SW 1271 (cell line): ENCODE measurements at regions not wholly inside any gene's neighbourhood (a gene's known extent, or its start where the extent isn't known, plus 50 kb on each side); places are given as distances from the start of the nearest gene placed in this dataset.

Source experiments
- DNase-seq, 2 experiments: peaks; one replicate each; lab custom pipeline; 2025; lab: John Stamatoyannopoulos, UW

GRCh38 chr10:90328459-90328858 is 529.4 kb downstream of the HTR7 start:
- DNase-seq: no peak

GRCh38 chr10:90328896-90329295 is 528.9 kb downstream of the HTR7 start:
- no peak for DNase-seq

GRCh38 chr10:90337316-90337715 is 520.5 kb downstream of the HTR7 start:
- DNase-seq: no peak

GRCh38 chr10:90342480-90342879 is 515.4 kb downstream of the HTR7 start:
- no peak for DNase-seq

GRCh38 chr10:90344226-90344625 is 513.6 kb downstream of the HTR7 start:
- no peak for DNase-seq

GRCh38 chr10:90347239-90347638 is 510.6 kb downstream of the HTR7 start:
- DNase-seq: no peak

- DNase-seq: no peak
Observed at GRCh38 chr10:90350122-90350521, 507.7 kb downstream of the HTR7 start.

- no peak for DNase-seq
Observed at GRCh38 chr10:90352288-90352687, 505.6 kb downstream of the HTR7 start.

GRCh38 chr10:90354914-90355313 is 502.9 kb downstream of the HTR7 start:
- DNase-seq: no peak

GRCh38 chr10:90363799-90364483 is 493.9 kb downstream of the HTR7 start:
- DNase-seq: no peak

GRCh38 chr10:90372451-90372850 is 485.4 kb downstream of the HTR7 start:
- no peak for DNase-seq

- DNase-seq: no peak
Observed at GRCh38 chr10:90373911-90374310, 483.9 kb downstream of the HTR7 start.

GRCh38 chr10:90378524-90379076 is 479.2 kb downstream of the HTR7 start:
- no peak for DNase-seq

- no peak for DNase-seq
Observed at GRCh38 chr10:90381468-90381867, 476.4 kb downstream of the HTR7 start.

- DNase-seq: no peak
Observed at GRCh38 chr10:90389876-90390275, 468.0 kb downstream of the HTR7 start.

- DNase-seq: no peak
Observed at GRCh38 chr10:90394311-90394710, 463.5 kb downstream of the HTR7 start.

- DNase-seq: no peak
Observed at GRCh38 chr10:90396721-90397120, 461.1 kb downstream of the HTR7 start.

- no peak for DNase-seq
Observed at GRCh38 chr10:90398566-90398965, 459.3 kb downstream of the HTR7 start.

GRCh38 chr10:90399782-90400181 is 458.1 kb downstream of the HTR7 start:
- DNase-seq: no peak

- no peak for DNase-seq
Observed at GRCh38 chr10:90403211-90404000, 454.4 kb downstream of the HTR7 start.

GRCh38 chr10:90407131-90407530 is 450.7 kb downstream of the HTR7 start:
- no peak for DNase-seq

GRCh38 chr10:90407851-90408250 is 450.0 kb downstream of the HTR7 start:
- no peak for DNase-seq

- no peak for DNase-seq
Observed at GRCh38 chr10:90412582-90412981, 445.3 kb downstream of the HTR7 start.
